HG03520 (cell line): ENCODE measurements at regions not wholly inside any gene's neighbourhood (a gene's known extent, or its start where the extent isn't known, plus 50 kb on each side); places are given as distances from the start of the nearest gene placed in this dataset.
"Not testable (repeated sequence)": the region's sequence is repeated elsewhere in the genome, so short reads cannot be mapped to it uniquely, and the experiment has no call there.

Experiments
- ATAC-seq: cut with Tn5 transposase; IDR thresholded peaks from one replicate; pipeline ENCODE4 v1.9.1; 2021; ENCODE audit warnings: mild to moderate bottlenecking, moderate library complexity; ENCODE audit not compliant: unreplicated experiment

- no peak for ATAC-seq
Observed at GRCh38 chr12:46942579-46942978, 116.8 kb upstream of the SLC38A4 start.

- no peak for ATAC-seq
Observed at GRCh38 chr12:46944088-46944487, 118.3 kb upstream of the SLC38A4 start.

GRCh38 chr12:46944771-46945170 is 119.0 kb upstream of the SLC38A4 start:
- no peak for ATAC-seq

- no peak for ATAC-seq
Observed at GRCh38 chr12:46945591-46945990, 119.8 kb upstream of the SLC38A4 start.

- no peak for ATAC-seq
Observed at GRCh38 chr12:46946137-46946536, 120.3 kb upstream of the SLC38A4 start.

GRCh38 chr12:46948936-46949545 is 123.2 kb upstream of the SLC38A4 start:
- ATAC-seq, result no peak

- ATAC-seq, result no peak
Observed at GRCh38 chr12:46950094-46950493, 124.3 kb upstream of the SLC38A4 start.

- ATAC-seq, result no peak
Observed at GRCh38 chr12:46952880-46953483, 126.4 kb upstream of the PCED1B start.

- ATAC-seq, result no peak
Observed at GRCh38 chr12:46956451-46957035, 122.9 kb upstream of the PCED1B start.

- ATAC-seq, result no peak
Observed at GRCh38 chr12:46958053-46958452, 121.4 kb upstream of the PCED1B start.

- no peak for ATAC-seq
Observed at GRCh38 chr12:46958599-46959290, 120.7 kb upstream of the PCED1B start.

- ATAC-seq, result no peak
Observed at GRCh38 chr12:46959502-46959901, 119.9 kb upstream of the PCED1B start.

GRCh38 chr12:46960681-46961080 is 118.7 kb upstream of the PCED1B start:
- ATAC-seq, result no peak

- ATAC-seq, result no peak
Observed at GRCh38 chr12:46963191-46963590, 116.2 kb upstream of the PCED1B start.

- no peak for ATAC-seq
Observed at GRCh38 chr12:46963977-46964971, 115.1 kb upstream of the PCED1B start.

GRCh38 chr12:46965137-46965536 is 114.3 kb upstream of the PCED1B start:
- no peak for ATAC-seq

- ATAC-seq, result no peak
Observed at GRCh38 chr12:46965880-46966279, 113.5 kb upstream of the PCED1B start.

GRCh38 chr12:46970636-46971035 is 108.8 kb upstream of the PCED1B start:
- no peak for ATAC-seq

GRCh38 chr12:46973937-46974336 is 105.5 kb upstream of the PCED1B start:
- not testable (repeated sequence) for ATAC-seq

- ATAC-seq, result no peak
Observed at GRCh38 chr12:46977871-46978375, 101.5 kb upstream of the PCED1B start.

GRCh38 chr12:46981622-46982021 is 97.8 kb upstream of the PCED1B start:
- ATAC-seq, result no peak
